Kidney (tissue), 13 donors: ENCODE measurements at regions not wholly inside any gene's neighbourhood (a gene's known extent, or its start where the extent isn't known, plus 50 kb on each side); places are given as distances from the start of the nearest gene placed in this dataset.
"Not testable (repeated sequence)": the region's sequence is repeated elsewhere in the genome, so short reads cannot be mapped to it uniquely, and the experiment has no call there.

ENCODE experiments used
- DNase-seq, 5 donors: peaks; one replicate each; pipeline ENCODE4 v3.0.0-alpha.2; 2013 to 2020
- FAIRE-seq: peaks from 2 replicates; lab custom pipeline; 2012; peaks lifted over from hg19 to GRCh38; lab: Jason Lieb, UNC
- H3K27ac ChIP-seq, 2 donors: one replicate each; pipeline ENCODE4 v1.7.0; 2013; ENCODE audit warnings: low read depth in 2 of 2, low read length in 2 of 2, inconsistent platforms in 1 of 2
- H3K27me3 ChIP-seq: one replicate; pipeline ENCODE4 v1.7.1; 2013; ENCODE audit warnings: low read length, inconsistent platforms; ENCODE audit not compliant: control insufficient read depth, insufficient read depth
- H3K36me3 ChIP-seq, 3 donors: one replicate each; pipeline versions ENCODE4 v1.7.0 to v1.7.1; 2013; ENCODE audit warnings: low read length in 3 of 3, control low read depth in 1 of 3, inconsistent platforms in 1 of 3; ENCODE audit not compliant: insufficient read depth in 3 of 3, control insufficient read depth in 2 of 3
- H3K4me1 ChIP-seq, 3 donors: one replicate each; pipeline versions ENCODE4 v1.7.0 to v1.7.1; 2013; ENCODE audit warnings: low read length in 3 of 3, inconsistent platforms in 1 of 3, low read depth in 1 of 3; ENCODE audit not compliant: control insufficient read depth in 2 of 3, insufficient read depth in 2 of 3
- H3K4me3 ChIP-seq, 3 donors: one replicate each; pipeline versions ENCODE4 v1.7.0 to v1.8.1; 2013; ENCODE audit warnings: low read length in 3 of 3, control low read depth in 1 of 3, inconsistent platforms in 1 of 3
- H3K9ac ChIP-seq, 3 donors: one replicate each; pipeline versions ENCODE4 v1.7.0 to v1.7.1; 2013; ENCODE audit warnings: low read length in 3 of 3, control low read depth in 1 of 3, inconsistent platforms in 1 of 3
- H3K9me3 ChIP-seq, 3 donors: one replicate each; pipeline versions ENCODE4 v1.7.0 to v1.7.1; 2013; ENCODE audit warnings: low read length in 3 of 3, control low read depth in 1 of 3, inconsistent platforms in 1 of 3; ENCODE audit not compliant: control insufficient read depth in 2 of 3, insufficient read depth in 1 of 3
- intact Hi-C: fragments of 100-400 bp; cut with DNase I; formaldehyde crosslinking; loops from one replicate; pipeline ENCODE4 v1.11.1; 2022
- TF ChIP-seq, protein P1 (sequence below): IDR thresholded peaks from 3 replicates; pipeline ENCODE4 v1.5.1; 2012; ENCODE audit warnings: mild to moderate bottlenecking, moderate library complexity, borderline replicate concordance; ENCODE audit not compliant: insufficient read depth; ENCODE audit errors: extremely low read depth
- donor health status: control.
- donor health status: control.
- donor health status: control.
- donor health status: control.
- donor health status: control.
- donor health status: DM: yes; HTN: yes; CAD: no.
- donor health status: Normal renal cell carcinoma (clear cell type).

DNA sequence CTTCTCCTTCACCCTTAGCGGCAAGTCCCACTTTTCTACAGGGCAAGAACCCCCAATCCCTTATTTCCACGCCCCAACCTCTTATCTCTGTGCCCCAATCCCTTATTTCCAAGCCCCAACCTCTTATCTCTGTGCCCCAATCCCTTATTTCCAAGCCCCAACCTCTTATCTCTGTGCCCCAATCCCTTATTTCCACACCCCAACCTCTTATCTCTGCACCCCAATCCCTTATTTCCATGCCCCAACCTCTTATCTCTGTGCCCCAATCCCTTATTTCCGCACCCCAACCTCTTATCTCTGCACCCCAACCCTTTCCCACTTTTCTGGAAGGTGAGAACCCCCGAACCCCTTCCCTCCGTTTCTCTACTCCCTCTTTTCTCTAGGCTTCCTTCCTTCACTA lies 116.1 kb upstream of the GJE1 start:
- H3K36me3 ChIP-seq, H3K9me3 ChIP-seq, H3K9ac ChIP-seq, H3K27ac ChIP-seq, H3K27me3 ChIP-seq, FAIRE-seq, DNase-seq, H3K4me1 ChIP-seq, intact Hi-C loops, H3K4me3 ChIP-seq: not testable (repeated sequence)

DNA sequence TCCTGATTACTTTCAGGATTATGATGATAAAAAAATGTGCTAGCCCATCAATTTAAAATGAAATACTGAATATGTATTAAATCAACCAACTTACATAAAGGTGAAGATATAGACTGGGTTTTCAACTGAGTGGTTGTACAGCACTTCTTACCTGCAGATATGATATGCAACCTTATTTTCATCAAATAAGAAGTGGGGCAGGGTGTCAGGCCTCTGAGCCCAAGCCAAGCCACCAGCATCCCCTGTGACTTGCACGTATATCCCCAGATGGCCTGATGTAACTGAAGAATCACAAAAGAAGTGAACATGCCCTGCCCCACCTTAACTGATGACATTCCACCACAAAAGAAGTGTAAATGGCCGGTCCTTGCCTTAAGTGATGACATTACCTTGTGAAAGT lies 117.3 kb upstream of the GJE1 start:
- H3K27ac ChIP-seq, DNase-seq, H3K36me3 ChIP-seq, intact Hi-C loops, H3K9me3 ChIP-seq, FAIRE-seq, H3K4me1 ChIP-seq, H3K4me3 ChIP-seq, H3K9ac ChIP-seq, H3K27me3 ChIP-seq: not testable (repeated sequence)

DNA sequence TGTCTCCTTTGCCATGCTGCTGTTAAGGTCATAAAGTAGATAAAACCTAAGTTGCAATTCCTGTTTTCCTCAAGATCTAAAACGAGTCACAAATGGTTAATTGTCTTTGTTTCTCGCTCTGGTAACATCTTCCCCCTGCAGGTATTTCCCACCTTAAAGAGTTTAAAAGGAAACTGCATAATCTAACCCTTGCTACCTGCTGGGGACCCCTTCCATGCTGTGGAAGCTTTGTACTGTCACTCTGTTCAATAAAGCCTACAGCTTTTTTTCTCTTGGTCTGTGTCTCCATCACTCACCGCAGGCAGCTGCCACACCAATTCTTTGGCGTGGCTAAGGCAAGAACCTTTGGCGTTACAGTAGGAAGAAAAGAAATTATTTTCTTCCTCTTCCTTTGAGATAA lies 117.7 kb upstream of the GJE1 start:
- no peak overlapping the region for H3K4me3 ChIP-seq
- H3K9me3 ChIP-seq: no peaks in the 10 kb centered on the region
- TF ChIP-seq, protein P1, sequence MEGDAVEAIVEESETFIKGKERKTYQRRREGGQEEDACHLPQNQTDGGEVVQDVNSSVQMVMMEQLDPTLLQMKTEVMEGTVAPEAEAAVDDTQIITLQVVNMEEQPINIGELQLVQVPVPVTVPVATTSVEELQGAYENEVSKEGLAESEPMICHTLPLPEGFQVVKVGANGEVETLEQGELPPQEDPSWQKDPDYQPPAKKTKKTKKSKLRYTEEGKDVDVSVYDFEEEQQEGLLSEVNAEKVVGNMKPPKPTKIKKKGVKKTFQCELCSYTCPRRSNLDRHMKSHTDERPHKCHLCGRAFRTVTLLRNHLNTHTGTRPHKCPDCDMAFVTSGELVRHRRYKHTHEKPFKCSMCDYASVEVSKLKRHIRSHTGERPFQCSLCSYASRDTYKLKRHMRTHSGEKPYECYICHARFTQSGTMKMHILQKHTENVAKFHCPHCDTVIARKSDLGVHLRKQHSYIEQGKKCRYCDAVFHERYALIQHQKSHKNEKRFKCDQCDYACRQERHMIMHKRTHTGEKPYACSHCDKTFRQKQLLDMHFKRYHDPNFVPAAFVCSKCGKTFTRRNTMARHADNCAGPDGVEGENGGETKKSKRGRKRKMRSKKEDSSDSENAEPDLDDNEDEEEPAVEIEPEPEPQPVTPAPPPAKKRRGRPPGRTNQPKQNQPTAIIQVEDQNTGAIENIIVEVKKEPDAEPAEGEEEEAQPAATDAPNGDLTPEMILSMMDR: no peak
- FAIRE-seq (no peak), DNase-seq (no peak)
- H3K9ac ChIP-seq: no peak overlapping the region
- no peaks in the 10 kb centered on the region for H3K36me3 ChIP-seq
- H3K27me3 ChIP-seq: no peaks in the 10 kb centered on the region
- intact Hi-C loops: no loop called here
- no peaks in the 10 kb centered on the region for H3K4me1 ChIP-seq
- no peak overlapping the region for H3K27ac ChIP-seq

DNA sequence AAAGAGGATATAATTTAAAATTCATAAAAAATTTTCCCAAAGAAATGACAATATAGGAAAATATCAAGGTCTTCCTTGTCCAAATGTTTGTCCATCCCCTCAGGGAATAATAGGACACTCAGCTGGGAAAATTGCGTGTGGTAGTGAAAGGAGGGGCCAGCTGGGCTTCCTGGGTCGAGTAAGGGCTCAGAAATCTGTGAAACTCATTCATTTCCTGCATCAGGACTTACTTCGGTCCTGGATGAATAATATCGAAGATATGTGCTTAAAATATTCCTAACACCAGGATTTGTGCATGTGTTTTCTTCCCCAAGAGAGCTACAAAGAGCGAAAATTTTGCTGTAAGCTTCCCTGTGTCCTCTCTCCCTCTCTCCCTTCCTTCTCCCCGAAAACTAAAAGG lies 118.2 kb upstream of the GJE1 start:
- Histone ChIP-seq H3K27ac (no peak overlapping the region), H3K36me3 (no peaks in the 10 kb centered on the region), H3K4me3 (no peak overlapping the region), H3K4me1 (no peaks in the 10 kb centered on the region), H3K27me3 (no peaks in the 10 kb centered on the region), H3K9me3 (no peaks in the 10 kb centered on the region), H3K9ac (no peak overlapping the region)
- TF ChIP-seq, protein P1: no peak
- DNase-seq: no peak
- no peak for FAIRE-seq
- intact Hi-C loops: no loop called here

DNA sequence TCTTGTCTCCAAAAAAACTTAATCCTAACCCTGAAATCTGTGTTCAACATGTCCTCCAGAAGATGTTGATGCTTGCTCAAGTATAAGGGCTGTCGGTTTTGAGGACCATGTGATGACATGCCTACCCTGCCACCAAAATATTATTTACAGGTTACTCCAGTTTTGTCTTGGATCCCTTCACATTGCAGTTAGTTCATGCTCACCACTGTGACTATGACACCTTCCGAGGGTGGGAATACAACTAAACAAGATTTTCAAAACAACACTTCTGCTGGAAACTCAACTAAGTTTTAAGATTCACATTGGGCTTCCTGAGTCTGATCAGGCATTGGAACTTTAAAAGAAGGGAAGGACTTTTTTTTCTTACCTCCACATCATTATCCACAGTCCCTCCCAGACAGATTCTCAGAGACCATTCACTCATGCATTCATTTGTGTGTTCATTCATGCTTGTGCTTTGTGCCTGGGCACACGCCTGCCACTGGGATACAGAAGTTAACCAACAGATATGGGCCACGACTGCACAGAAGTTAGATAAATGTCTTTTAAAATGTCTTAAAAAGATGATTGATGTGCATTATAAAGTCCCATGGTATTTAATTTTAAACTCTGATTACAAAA lies 118.7 kb upstream of the GJE1 start:
- TF ChIP-seq, protein P1: no peak
- DNase-seq (peak in 1 of 5 donors; percentile 25), FAIRE-seq (no peak)
- H3K4me3 ChIP-seq: no peak overlapping the region
- intact Hi-C loops: no loop called here
- H3K27ac ChIP-seq: no peak overlapping the region
- H3K27me3 ChIP-seq: no peaks in the 10 kb centered on the region
- no peaks in the 10 kb centered on the region for H3K4me1 ChIP-seq
- H3K36me3 ChIP-seq: no peaks in the 10 kb centered on the region
- no peak overlapping the region for H3K9ac ChIP-seq
- H3K9me3 ChIP-seq: no peaks in the 10 kb centered on the region
